Activated CD4-positive, CD25-positive, alpha-beta regulatory T cell (primary cell): ENCODE measurements at regions not wholly inside any gene's neighbourhood (a gene's known extent, or its start where the extent isn't known, plus 50 kb on each side); places are given as distances from the start of the nearest gene placed in this dataset.

Experiments
- DNase-seq, 4 experiments: peaks; one replicate each; lab custom pipeline; 2025; lab: John Stamatoyannopoulos, UW

GRCh38 chr13:22189176-22190048 lies 518.5 kb downstream of the FGF9 start:
- no peak for DNase-seq

GRCh38 chr13:22193070-22193469 lies 522.2 kb downstream of the FGF9 start:
- DNase-seq: no peak

GRCh38 chr13:22194106-22194805 lies 523.4 kb downstream of the FGF9 start:
- DNase-seq: no peak

GRCh38 chr13:22195726-22196125 lies 524.9 kb downstream of the FGF9 start:
- DNase-seq: no peak

GRCh38 chr13:22196777-22197176 lies 525.9 kb downstream of the FGF9 start:
- DNase-seq: no peak

GRCh38 chr13:22198001-22198400 lies 527.1 kb downstream of the FGF9 start:
- DNase-seq: no peak

GRCh38 chr13:22198641-22199217 lies 527.9 kb downstream of the FGF9 start:
- DNase-seq: no peak

GRCh38 chr13:22200440-22200839 lies 529.6 kb downstream of the FGF9 start:
- DNase-seq: no peak

GRCh38 chr13:22201375-22201925 lies 530.6 kb downstream of the FGF9 start:
- DNase-seq: no peak

- no peak for DNase-seq
Observed at GRCh38 chr13:22210134-22210930, 539.5 kb downstream of the FGF9 start.

GRCh38 chr13:22211876-22212275 lies 541.0 kb downstream of the FGF9 start:
- no peak for DNase-seq

GRCh38 chr13:22212576-22212975 lies 541.7 kb downstream of the FGF9 start:
- no peak for DNase-seq

- no peak for DNase-seq
Observed at GRCh38 chr13:22214184-22214583, 543.3 kb downstream of the FGF9 start.

- no peak for DNase-seq
Observed at GRCh38 chr13:22218797-22219196, 547.9 kb downstream of the FGF9 start.

GRCh38 chr13:22219709-22220108 lies 548.8 kb downstream of the FGF9 start:
- DNase-seq: no peak

GRCh38 chr13:22220151-22221135 lies 549.6 kb downstream of the FGF9 start:
- DNase-seq: no peak

GRCh38 chr13:22223411-22223810 lies 552.5 kb downstream of the FGF9 start:
- no peak for DNase-seq

GRCh38 chr13:22226086-22226485 lies 555.2 kb downstream of the FGF9 start:
- DNase-seq: no peak

GRCh38 chr13:22227895-22228294 lies 557.0 kb downstream of the FGF9 start:
- DNase-seq: no peak

GRCh38 chr13:22229916-22230315 lies 559.0 kb downstream of the FGF9 start:
- DNase-seq: no peak

- no peak for DNase-seq
Observed at GRCh38 chr13:22232186-22232585, 561.3 kb downstream of the FGF9 start.
